ENCODE measurements at regions not wholly inside any gene's neighbourhood (a gene's known extent, or its start where the extent isn't known, plus 50 kb on each side); places are given as distances from the start of the nearest gene placed in this dataset.

DNA sequence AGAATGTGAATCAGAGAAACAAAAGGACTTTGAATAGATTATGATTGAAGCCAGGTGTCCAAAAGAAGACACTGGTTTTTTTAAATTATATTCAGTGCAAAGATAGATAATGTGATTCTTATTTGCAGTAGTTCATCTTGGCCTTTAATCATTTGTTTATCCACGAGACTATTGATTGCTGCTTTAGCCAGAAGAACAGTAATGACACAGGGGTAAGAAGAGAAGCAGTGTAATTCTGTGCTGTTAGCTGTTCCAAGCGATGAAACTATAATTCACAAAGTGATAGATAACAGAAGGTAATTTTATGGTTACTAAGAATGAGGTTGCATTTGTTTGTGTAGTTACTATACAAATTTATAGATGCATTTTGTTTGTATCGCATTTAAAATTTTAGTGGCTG lies 311.6 kb downstream of the MZT1 start:
- H3K27ac ChIP-seq: no peak overlapping the region
- no peak overlapping the region for H3K4me3 ChIP-seq
- DNase-seq (ENCODE audit: low spot score): no peak
- H3K27me3 ChIP-seq (replicated peaks; ENCODE audit: insufficient read depth): no peaks in the 10 kb centered on the region
- ATAC-seq (ENCODE audit: insufficient number of reproducible peaks, low FRiP score, low read depth): no peak
- H3K36me3 ChIP-seq: no peaks in the 10 kb centered on the region
- no peak for TF ChIP-seq CTCF (IDR thresholded peaks at IDR 0.05)
- H3K9me3 ChIP-seq: no peaks in the 10 kb centered on the region
- no peaks in the 10 kb centered on the region for H3K4me1 ChIP-seq (ENCODE audit: control insufficient read depth in 1 of 2, low read depth in 2 of 2)

DNA sequence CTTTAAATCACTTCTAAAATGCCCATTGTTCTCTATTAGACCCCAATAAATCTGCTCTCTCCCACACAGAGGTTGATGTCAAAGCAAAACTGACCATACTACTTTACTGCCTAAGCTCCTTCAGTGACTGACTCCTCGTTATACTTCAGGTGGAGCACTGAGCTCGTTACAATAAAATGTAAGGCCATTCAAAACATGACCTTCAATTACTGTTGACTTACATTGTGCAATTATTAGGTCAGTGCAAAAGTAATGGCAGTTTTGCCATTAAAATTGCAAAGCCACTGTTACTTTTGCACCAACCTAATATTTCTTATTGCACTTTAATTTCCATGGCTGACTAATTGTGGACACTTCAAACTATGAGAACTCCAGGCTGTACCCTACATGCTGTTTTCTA lies 314.9 kb downstream of the MZT1 start:
- DNase-seq (ENCODE audit: low spot score) (no peak), ATAC-seq (ENCODE audit: insufficient number of reproducible peaks, low FRiP score, low read depth) (no peak)
- no peaks in the 10 kb centered on the region for H3K9me3 ChIP-seq
- TF ChIP-seq CTCF (IDR thresholded peaks at IDR 0.05): no peak
- H3K4me1 ChIP-seq (ENCODE audit: control insufficient read depth in 1 of 2, low read depth in 2 of 2): no peaks in the 10 kb centered on the region
- no peak overlapping the region for H3K4me3 ChIP-seq
- H3K27me3 ChIP-seq (replicated peaks; ENCODE audit: insufficient read depth): no peaks in the 10 kb centered on the region
- no peaks in the 10 kb centered on the region for H3K36me3 ChIP-seq
- H3K27ac ChIP-seq: no peak overlapping the region

DNA sequence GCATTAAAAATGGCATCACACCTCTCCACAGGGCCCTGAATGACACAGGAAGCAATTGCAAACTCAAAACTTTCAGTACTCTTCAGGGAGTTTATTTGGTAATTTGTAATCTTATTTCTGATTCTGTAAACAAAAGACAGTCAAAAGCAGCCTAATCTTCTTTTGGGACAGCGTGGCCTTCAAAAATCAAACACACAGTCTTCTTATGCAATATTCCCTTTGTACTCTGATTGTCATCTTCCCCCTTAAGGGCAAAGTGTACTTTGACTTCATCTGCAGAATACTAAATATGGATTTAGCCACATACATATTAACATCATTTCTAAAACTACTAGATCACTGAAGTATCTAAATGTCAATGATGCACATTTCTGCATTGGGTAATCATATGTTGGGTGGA lies 322.0 kb downstream of the MZT1 start:
- Histone ChIP-seq H3K9me3 (no peaks in the 10 kb centered on the region), H3K4me3 (no peak overlapping the region), H3K27ac (no peak overlapping the region), H3K27me3 (replicated peaks; ENCODE audit: insufficient read depth) (no peaks in the 10 kb centered on the region), H3K36me3 (no peaks in the 10 kb centered on the region), H3K4me1 (ENCODE audit: control insufficient read depth in 1 of 2, low read depth in 2 of 2) (no peaks in the 10 kb centered on the region)
- DNase-seq (ENCODE audit: low spot score): no peak
- no peak for ATAC-seq (ENCODE audit: insufficient number of reproducible peaks, low FRiP score, low read depth)
- no peak for TF ChIP-seq CTCF (IDR thresholded peaks at IDR 0.05)

- no peak for DNase-seq (ENCODE audit: low spot score)
- no peaks in the 10 kb centered on the region for H3K36me3 ChIP-seq
Measured at GRCh38 chr13:72403396-72404010, 323.9 kb downstream of the MZT1 start.

DNA sequence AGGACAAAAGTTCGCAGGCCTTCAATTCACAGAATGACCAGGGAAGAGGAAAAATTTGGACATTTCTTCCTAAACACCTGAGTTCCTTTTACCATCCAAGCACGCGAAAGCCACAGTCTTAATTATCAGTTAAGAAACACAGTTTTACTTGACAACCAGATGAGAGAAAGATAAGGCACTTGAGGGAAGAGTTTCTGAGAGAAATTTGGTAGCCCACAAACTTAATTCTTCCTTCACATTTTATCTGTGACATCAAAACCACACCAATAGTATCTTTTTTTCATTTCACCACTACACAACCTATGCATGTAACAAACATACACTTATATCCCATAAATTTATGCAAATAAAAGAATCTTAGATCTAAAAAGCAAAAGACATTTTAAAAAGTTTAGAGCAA lies 326.6 kb downstream of the MZT1 start:
- Histone ChIP-seq H3K4me3 (no peak overlapping the region), H3K36me3 (no peaks in the 10 kb centered on the region), H3K27me3 (replicated peaks; ENCODE audit: insufficient read depth) (no peaks in the 10 kb centered on the region), H3K4me1 (ENCODE audit: control insufficient read depth in 1 of 2, low read depth in 2 of 2) (no peaks in the 10 kb centered on the region), H3K9me3 (no peaks in the 10 kb centered on the region), H3K27ac (no peak overlapping the region)
- no peak for TF ChIP-seq CTCF (IDR thresholded peaks at IDR 0.05)
- ATAC-seq (ENCODE audit: insufficient number of reproducible peaks, low FRiP score, low read depth) (no peak), DNase-seq (ENCODE audit: low spot score) (no peak)

More at GRCh38 chr13:72403396-72404010, 323.9 kb downstream of the MZT1 start:
- Histone ChIP-seq H3K9me3 (no peaks in the 10 kb centered on the region), H3K4me3 (no peak overlapping the region), H3K4me1 (ENCODE audit: control insufficient read depth in 1 of 2, low read depth in 2 of 2) (no peaks in the 10 kb centered on the region), H3K27ac (no peak overlapping the region), H3K27me3 (replicated peaks; ENCODE audit: insufficient read depth) (no peaks in the 10 kb centered on the region)
- no peak for ATAC-seq (ENCODE audit: insufficient number of reproducible peaks, low FRiP score, low read depth)
- TF ChIP-seq CTCF (IDR thresholded peaks at IDR 0.05): no peak
